Tibial nerve (tissue), 3 donors: ENCODE measurements at regions not wholly inside any gene's neighbourhood (a gene's known extent, or its start where the extent isn't known, plus 50 kb on each side); places are given as distances from the start of the nearest gene placed in this dataset.

Experiments
- POLR2A ChIP-seq, 2 donors: fragments of 450-650 bp; IDR thresholded peaks; one replicate each; pipeline ENCODE4 v1.6.1; 2017; ENCODE audit warnings: antibody characterized with exemption in 2 of 2, mild to moderate bottlenecking in 2 of 2, moderate library complexity in 2 of 2
- TF ChIP-seq, protein P1 (sequence below), 5 experiments: fragments of 200-600 bp in 3 of 5; fragments of 450-650 bp in 2 of 5; sonication (generic) in 3 of 5; IDR thresholded peaks; one replicate each; pipeline ENCODE4 v1.5.1; 2016 to 2019; ENCODE audit warnings: antibody characterized with exemption in 5 of 5, mild to moderate bottlenecking in 3 of 5, moderate library complexity in 2 of 5

DNA sequence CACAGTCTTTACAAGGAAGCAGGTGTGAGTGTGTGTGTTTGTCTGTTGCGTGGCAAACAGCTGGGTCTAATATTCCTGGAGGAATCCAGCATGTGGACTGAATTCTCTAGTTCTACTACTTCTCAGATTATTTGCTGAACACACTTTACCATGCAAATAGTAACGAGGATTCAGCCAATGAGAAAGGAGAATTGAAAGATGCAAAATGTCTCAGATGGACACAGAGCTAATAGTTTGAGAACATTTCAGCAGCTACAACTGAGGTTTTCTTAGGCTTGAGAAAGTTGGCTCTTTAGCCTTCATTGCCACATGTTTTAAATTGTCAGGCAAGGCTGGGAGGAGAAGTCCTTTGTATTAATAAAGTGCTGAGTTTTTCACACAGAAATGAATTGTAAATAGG is 568.0 kb upstream of the MDFIC2 start:
- TF ChIP-seq, protein P1, sequence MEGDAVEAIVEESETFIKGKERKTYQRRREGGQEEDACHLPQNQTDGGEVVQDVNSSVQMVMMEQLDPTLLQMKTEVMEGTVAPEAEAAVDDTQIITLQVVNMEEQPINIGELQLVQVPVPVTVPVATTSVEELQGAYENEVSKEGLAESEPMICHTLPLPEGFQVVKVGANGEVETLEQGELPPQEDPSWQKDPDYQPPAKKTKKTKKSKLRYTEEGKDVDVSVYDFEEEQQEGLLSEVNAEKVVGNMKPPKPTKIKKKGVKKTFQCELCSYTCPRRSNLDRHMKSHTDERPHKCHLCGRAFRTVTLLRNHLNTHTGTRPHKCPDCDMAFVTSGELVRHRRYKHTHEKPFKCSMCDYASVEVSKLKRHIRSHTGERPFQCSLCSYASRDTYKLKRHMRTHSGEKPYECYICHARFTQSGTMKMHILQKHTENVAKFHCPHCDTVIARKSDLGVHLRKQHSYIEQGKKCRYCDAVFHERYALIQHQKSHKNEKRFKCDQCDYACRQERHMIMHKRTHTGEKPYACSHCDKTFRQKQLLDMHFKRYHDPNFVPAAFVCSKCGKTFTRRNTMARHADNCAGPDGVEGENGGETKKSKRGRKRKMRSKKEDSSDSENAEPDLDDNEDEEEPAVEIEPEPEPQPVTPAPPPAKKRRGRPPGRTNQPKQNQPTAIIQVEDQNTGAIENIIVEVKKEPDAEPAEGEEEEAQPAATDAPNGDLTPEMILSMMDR (IDR thresholded peaks at IDR 0.05), result no peak
- TF ChIP-seq POLR2A (IDR thresholded peaks at IDR 0.05), result no peak
